GM21576 (cell line): ENCODE measurements at regions not wholly inside any gene's neighbourhood (a gene's known extent, or its start where the extent isn't known, plus 50 kb on each side); places are given as distances from the start of the nearest gene placed in this dataset.

Experiments used
- ATAC-seq: cut with Tn5 transposase; IDR thresholded peaks from one replicate; pipeline ENCODE4 v1.9.1; 2021; ENCODE audit warnings: mild to moderate bottlenecking, moderate library complexity; ENCODE audit not compliant: unreplicated experiment

DNA sequence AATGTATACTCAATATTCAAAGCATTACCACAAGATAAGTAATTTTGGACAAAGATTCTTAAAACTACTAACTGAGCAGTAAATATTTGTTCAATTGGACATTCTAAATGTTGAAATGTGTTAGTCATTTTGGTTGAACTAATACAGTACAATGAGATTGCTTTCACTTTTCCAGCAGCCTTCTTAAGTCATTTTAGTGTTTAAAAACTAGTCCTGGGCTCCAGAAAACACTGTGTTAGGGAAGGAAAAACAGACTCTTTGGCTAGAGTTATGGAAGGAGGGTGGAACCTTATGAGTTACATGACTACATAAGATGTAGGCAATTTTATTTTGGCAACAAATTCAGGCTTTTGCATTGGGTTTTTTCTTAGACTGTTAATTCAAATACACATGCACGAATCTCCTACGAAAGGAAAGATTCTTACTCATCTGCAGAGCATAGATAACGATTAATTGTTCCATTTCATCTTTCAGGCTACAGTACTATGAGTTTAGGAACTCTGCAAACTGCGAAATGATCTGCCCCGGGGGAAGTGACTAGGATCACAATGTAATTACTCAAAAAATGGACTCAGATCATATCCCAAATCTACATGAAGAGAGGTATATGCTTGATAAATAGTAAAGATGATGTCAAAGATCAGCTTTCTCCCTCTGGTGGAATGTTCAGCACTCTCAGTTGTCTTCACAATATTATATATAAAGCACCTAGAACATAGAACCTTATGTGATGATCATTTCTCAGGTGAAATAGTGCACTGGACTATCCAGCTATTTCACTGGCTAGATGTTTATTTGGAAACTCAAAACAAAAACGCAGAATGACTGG is 492.8 kb upstream of the MDFIC2 start:
- no peak for ATAC-seq

DNA sequence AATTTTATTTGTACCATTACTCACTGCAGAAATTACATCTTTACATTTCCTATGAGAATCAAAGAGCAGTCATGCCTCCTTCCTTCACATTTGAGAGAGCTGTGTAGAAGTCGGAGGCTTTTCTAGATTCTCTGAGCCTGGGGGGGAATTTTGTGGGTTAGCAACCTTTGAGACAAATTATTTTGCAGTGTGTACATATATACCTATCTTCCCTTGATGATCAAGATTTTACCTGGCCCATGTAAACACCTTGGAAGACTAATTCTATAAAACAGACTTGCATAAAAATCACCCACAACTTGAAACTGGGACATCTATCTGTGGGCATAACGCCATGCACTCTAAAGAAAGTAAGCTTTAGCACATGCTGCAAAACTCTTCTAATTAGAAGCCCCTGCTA is 491.5 kb upstream of the MDFIC2 start:
- ATAC-seq, result no peak

DNA sequence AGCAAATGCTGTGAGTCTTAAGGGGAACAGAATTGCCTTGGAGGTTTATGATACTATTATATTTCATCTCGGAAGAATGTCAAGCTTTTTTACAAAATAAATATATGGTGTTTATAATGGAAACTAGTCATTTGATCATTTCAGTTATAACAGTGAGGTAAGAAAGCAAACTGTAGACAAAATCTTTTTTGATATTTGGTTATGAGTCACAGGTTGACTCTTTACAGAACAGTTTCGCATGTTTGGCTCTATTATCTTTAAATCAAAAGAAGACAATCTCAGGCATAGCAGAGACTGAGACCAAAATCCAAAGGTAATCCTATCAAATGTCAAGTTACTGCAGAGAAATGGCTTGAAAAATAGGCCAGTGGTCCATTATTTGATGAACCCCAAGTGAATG is 490.9 kb upstream of the MDFIC2 start:
- no peak for ATAC-seq

DNA sequence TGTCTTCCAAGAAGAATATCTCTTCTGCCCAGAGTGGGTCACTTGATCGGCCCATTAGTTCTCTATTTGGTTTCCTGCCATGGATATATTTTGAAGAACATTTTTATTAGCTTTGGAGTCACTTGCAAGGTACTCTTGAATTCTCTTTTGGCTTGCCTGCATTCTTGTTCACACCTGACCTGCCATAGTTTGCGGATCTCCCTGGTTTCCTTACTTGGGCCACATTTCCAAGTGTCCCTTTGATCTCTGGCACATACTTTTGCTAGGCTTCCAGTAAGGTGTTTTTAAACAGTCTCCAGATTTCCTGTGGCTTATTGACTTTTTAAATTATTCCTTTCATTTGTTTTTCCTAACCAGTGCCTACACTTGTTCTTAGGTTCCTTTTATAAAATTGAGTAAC is 488.5 kb upstream of the MDFIC2 start:
- ATAC-seq, result no peak

DNA sequence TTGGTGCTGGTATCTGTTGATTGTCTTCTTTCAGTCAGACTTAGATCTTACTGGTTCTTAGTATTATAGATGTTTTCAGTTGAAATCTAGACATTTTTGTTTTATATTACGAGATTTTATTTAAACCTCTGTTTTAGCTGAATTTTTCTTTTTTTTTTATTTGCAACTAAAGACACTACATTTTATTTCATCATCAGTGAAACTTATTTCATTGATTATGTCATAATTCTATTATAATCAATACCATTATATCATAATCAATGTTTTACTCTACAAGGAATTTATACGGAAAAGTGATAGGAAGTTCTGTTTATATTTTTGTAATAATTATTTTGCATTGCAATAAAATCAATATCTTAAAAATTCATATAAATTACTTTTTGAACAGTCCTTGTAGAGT is 477.4 kb upstream of the MDFIC2 start:
- no peak for ATAC-seq

DNA sequence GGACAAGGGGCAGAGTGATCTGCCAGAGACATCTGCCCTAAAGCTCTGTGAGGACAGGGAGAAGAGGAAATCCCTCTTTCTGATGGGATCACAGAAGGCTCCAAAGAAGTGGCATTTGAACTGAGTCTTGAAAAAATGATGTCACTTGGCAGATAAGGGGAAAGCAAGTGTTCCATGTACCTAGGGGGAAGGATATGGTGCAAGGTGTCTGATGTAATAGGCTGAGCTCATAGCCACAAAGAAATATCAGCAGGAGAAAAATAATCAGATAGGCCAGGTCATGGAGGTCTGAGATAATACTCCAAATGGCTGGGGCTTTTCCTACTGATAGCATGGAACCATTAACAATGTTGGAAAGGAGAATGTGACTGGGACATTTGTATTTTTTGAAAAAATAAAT is 468.4 kb upstream of the MDFIC2 start:
- ATAC-seq, result no peak

DNA sequence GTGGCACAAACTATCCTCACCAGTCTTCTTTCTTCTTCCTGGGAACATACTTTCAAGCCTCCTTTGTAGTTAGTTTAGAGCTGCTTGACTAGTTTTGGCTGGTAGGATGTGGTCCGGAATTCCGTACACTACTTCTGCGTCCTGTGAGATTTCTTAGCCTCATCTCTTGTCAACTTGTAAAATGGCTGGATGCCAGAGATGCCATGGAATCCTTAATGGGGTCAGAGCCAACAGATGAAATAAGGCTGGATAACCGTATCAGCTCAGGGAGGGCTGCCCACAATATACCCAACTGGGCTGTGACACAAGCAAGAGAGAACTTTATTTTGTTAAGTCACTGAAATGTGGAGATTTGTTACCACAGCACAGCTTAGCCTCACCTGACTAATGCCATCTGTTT is 466.9 kb upstream of the MDFIC2 start:
- ATAC-seq, result no peak

DNA sequence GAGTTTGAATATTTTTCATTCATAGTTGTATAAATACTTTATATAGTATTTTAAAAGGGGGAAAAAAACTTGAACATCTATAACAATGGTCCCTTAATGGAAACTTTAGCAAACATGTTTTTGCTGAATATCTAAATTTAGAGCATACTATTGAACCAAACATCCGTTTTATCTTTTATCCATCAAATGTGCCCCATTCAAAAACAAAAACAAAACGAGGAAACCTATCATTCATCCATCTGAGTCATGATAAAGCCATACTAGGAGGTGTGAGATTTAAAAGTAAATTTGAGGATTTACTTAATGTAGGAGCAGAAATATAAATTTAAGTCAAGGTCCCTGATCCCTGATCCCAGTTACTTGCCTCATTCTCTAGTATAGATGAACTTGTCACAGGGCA is 463.6 kb upstream of the MDFIC2 start:
- ATAC-seq, result no peak

DNA sequence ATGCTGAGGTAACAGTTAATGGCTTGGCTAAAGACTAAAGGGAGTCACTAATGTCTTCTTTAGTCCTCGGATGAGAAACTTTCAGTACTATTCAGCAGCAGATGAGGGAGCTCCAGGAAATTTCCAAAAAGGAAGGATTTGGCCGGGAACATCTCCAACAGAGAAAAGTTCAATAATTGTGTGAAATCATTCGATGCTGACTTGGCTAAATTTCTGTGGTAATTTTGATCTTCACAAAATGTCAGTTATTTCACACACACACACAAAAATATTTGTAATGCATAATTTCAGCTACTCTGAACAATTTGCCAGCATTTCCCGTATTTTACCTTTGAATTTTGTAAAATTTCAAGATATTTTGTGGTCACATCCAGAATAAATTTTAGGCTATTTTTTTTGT is 462.8 kb upstream of the MDFIC2 start:
- no peak for ATAC-seq

DNA sequence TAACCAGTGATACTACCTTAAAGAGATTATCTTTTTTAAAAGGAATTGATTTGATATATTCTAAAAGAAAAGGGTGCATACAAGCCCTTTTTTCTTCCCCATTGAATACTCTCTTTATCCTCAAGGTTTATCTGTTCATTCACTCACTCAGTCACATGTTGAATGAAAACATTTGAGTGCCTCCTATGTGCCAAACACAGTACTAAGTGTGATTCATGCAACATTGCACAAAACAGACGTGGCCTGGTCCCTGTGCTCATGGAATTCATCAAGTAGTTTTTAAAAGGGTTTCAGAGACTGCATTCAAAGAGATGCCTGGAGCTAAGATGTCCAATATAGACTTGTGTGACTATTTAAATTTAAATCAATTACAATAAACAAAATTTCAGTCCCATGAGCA is 462.2 kb upstream of the MDFIC2 start:
- no peak for ATAC-seq

DNA sequence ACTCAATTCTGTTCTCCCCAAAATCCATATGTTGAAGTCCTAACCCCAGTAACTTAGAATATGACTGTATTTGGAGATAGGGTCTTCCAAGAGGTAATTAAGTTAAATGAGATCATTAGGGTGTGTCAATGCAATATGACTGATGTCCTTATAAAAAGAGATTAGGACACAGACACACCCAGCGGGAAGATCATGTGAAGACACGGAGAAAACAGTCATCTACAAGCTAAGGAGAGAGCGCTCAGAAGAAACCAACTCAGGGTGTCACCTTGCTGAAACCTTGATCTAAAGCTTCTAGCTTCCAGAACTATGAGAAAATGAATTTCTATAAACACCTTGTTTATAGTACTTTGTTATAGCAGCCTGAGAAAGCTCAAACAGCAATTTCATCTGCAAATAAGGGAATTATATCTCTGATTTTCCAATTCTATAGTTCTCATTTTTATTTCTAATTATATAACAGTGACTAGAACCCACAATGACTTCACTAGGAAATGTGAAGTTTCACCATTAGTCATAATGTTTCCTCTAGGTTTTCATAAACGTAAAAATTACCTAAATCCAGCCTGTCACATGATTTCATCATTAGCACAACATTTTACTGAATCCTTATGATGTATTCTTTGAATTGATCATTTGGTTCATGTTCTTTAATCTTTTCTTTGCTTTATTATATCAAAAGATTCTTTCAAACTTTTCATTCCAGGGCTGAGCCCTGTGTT is 459.1 kb upstream of the MDFIC2 start:
- peak; percentile 68 for ATAC-seq

DNA sequence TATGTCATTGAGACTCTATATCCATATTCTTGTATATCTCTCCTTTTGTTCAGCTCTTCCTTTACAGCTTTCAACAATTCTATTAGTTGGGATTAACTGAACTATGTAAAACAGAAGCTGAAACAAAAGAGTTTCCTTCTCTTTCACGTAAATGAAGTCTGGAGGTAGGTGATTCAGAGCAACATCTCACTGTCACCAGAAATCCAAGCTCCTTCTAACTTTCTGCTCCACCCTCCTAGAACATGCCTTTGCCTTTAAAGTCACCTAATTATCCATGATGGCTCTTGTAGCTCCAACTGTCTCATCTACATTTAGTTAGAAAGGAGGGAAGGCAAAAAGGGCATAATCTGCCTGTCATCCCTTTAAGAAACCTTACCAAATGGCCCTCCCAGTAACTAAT is 458.2 kb upstream of the MDFIC2 start:
- no peak for ATAC-seq

DNA sequence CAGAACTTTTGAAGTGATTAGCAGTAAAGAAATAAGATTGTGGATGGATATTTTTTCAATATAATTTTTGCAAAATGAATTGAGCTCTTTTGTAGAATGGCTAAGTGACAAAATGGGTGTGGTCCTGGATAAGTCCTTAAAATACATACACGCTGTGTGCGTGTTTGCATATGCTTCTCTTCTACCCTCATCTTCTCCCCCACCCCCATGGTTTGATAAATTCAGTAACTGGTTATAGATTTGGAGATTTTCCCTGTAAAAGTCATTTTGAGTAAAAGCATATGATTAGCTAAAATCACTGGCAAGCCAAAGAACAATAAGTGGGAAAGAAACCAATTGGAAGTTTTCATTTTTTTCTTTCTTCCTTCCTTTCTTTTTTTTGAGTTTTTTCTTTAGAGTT is 453.9 kb upstream of the MDFIC2 start:
- ATAC-seq, result no peak

DNA sequence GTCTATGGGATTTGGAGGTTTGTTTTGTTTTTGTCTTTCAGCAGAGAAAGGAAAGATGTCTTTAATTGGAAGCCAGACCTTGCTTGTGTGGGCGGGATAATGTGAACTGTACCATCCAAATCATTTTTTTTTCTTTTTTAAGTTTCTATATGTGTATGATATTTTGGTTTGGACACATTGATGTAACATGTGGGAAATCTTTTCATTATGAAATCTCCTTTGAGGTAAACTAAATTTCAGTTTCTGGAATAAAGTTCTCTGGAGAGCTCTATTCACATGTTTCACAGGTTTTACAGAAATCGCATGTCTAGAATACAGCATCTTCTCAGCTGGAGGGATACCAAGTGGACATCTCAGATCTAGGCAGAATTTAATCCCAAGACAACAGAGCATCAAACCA is 451.5 kb upstream of the MDFIC2 start:
- no peak for ATAC-seq

DNA sequence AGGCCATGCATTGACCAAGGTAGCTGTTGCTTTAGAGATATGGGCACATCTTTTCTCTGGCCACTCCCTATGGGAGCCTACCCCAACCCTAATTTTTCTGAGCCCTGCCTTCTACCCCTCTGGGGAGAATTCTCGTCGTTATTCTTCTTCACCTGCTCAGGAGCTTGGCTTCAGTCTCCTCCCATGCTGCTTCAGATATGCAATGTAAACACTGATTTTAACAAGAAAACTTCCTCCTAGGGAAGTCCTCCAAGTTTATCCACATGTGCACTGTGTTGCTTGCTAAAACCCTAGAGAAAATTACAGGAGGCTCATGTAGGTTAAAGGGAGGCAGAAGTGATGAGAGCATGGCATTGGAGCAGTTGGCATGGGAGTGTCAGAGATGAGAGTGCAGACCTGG is 445.2 kb upstream of the MDFIC2 start:
- ATAC-seq, result no peak

DNA sequence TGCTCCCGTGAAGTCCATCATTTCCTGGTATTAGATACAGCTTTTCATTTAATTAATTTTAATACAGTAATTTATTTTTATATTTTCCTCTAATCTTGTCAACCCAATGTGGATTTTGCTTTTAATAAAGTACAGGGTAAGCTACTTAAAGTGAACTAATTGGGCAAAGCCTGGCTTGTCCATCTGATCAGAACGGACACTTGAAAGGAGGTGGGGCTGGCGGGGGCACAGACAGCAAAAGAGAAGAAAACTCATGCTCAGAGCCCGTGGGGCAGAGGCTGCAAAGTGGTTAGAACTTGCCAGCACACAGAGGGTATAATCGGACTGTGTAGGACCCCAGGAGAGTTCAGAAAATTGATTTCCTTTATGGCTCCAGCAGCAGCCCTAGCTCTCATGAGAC is 443.1 kb upstream of the MDFIC2 start:
- no peak for ATAC-seq

DNA sequence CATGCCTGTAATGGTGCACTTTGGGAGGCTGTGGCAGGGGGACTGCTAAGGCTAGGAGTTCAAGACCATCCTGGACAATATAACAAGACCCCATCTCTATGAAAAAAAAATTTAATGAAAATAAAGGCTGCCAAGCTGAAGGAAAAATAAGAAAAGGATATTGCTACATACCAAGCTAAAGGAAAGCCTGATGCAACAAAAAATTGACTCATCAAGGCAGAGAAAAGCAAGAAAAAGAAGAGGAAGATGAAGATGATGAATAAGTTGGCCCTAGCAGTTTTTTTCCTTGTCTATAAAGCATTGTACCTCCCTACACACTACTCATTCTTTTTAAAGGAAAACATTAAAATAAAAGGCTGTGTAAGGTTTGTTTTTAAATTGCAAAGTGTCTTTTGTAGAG is 441.9 kb upstream of the MDFIC2 start:
- no peak for ATAC-seq

DNA sequence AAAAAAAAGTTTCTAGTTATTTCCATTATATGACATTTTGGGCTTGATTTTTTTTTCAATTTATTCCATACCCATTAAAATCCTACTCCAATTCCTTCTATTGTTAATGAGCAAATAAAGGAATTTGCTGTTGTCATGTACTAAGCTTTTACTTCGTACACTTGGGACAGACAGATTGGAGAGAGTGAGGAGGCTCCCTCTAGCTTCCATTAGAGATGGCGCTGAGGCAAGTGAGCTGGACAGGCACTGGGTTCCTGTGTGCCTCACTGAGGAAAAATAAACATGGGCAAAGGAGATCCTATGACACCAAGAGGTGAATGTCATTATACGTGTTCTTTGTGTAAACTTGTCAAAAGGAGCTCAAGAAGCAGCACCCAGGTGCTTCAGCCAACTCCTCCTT is 441.1 kb upstream of the MDFIC2 start:
- no peak for ATAC-seq

DNA sequence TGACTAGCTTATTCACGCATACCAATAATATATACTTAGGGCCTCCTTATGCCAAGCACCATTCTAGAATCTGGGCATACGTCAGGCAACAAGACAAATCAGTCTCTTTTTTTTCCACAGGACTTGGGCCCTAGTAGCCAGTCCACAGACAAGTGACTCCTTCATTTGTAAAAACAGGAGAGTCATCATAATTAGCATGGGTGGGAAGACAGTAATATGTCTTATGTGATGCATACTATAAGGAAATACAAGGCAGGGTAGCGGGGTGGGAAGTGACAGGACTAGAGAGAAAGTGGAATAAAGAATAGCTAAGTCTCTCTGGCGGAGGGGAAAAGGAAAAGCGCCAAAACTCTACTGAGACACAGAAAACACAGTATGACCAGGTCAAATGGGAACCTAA is 439.6 kb upstream of the MDFIC2 start:
- no peak for ATAC-seq

DNA sequence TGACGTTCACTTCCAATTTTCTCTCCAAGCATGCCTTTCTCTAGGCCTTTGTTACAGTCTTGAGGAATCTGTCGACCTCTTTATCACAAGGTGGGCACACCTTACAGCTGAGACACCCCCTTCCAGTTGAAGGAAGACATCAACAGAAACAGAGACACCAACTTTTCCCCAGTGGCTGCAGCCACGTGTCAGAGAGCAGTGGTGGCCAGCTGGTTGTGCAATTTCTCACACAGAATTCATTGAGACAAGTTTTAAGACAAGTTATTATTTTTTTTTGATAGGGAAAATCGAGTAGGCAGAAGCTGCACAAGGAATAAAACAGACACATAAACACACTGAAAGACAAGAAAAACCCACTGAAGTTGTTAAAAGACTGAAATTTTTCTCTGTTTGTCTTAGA is 436.7 kb upstream of the MDFIC2 start:
- no peak for ATAC-seq

DNA sequence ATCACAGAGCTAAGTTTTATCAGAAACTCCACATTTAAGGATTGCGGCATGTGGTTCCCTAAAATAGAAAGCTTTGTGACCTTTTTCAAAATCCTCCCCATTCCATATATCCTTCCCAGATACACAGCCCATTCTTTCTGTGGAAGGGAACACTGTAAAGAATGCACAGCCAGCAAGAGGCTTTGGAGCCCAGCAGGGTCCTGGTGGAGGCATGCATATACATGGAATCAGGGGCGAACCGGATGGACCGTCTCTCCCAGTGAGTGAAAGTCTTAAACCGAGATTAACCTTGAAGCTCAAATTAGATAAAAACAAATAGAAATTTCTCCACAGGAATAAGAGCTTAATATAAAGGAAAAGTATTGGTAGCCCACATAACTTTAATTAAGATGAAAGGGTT is 436.2 kb upstream of the MDFIC2 start:
- ATAC-seq, result no peak

DNA sequence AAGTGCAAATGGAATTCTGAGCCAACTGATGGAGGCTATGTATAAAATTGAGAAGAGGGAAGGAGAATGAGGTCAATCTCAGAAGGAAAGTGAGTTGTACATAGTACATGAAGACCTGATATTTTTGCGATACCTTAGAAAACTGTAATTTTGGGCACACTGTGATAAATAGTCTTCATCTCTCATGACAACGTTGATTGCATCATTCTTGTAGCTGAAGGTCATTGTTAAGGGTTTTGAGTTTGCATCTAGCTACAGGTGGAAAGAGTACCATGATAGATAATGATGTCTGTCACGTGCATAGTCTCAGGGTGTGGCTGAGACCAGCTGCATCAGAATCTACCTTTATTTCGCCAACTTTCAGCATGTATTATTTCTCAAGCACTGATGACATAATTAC is 435.4 kb upstream of the MDFIC2 start:
- ATAC-seq, result no peak

DNA sequence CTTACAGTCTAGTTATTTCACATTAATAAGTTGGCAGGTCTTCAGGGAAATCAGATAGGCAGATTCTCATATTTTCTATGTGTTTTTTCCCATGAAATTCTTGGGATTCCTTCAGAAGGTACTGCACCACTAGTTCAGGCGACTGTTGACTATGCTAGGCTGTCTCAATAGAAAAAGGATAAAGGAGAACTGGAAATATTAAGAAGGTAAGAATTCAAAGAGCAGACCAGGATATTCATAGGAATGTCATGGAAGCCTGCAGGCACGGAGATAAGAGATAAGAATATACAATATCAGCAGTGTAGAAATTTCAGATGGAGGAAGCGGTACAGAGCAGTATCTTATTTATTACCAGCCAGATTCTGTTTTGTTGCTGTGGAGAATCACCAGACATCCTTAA is 432.1 kb upstream of the MDFIC2 start:
- no peak for ATAC-seq
